ENCODE measurements at regions not wholly inside any gene's neighbourhood (a gene's known extent, or its start where the extent isn't known, plus 50 kb on each side); places are given as distances from the start of the nearest gene placed in this dataset.
"Not testable (repeated sequence)": the region's sequence is repeated elsewhere in the genome, so short reads cannot be mapped to it uniquely, and the experiment has no call there.

GRCh38 chr7:127473409-127473808 lies 80.9 kb upstream of the ZNF800 start:
- no peak for TF ChIP-seq EZH2 (IDR thresholded peaks at IDR 0.05; ENCODE audit: borderline replicate concordance, insufficient read depth, low read depth, low read length, poor library complexity, severe bottlenecking)
- TF ChIP-seq, protein P1, sequence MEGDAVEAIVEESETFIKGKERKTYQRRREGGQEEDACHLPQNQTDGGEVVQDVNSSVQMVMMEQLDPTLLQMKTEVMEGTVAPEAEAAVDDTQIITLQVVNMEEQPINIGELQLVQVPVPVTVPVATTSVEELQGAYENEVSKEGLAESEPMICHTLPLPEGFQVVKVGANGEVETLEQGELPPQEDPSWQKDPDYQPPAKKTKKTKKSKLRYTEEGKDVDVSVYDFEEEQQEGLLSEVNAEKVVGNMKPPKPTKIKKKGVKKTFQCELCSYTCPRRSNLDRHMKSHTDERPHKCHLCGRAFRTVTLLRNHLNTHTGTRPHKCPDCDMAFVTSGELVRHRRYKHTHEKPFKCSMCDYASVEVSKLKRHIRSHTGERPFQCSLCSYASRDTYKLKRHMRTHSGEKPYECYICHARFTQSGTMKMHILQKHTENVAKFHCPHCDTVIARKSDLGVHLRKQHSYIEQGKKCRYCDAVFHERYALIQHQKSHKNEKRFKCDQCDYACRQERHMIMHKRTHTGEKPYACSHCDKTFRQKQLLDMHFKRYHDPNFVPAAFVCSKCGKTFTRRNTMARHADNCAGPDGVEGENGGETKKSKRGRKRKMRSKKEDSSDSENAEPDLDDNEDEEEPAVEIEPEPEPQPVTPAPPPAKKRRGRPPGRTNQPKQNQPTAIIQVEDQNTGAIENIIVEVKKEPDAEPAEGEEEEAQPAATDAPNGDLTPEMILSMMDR (IDR thresholded peaks at IDR 0.05), result peak; percentile 5

GRCh38 chr7:127460077-127460476 lies 67.6 kb upstream of the ZNF800 start:
- Histone ChIP-seq H3K4me1 (ENCODE audit: control insufficient read depth in 2 of 2, insufficient read depth in 2 of 2, low read length in 2 of 2) (no peaks in the 10 kb centered on the region), H3K4me3 (ENCODE audit: control extremely low read depth in 1 of 5, extremely low read depth in 1 of 5, insufficient read depth in 1 of 5, low read depth in 2 of 5, low read length in 4 of 5) (no peak overlapping the region), H3K9ac (ENCODE audit: low read length) (no peak overlapping the region), H3K36me3 (replicated peaks in 1 of 2; ENCODE audit: control extremely low read depth in 1 of 2, control insufficient read depth in 1 of 2, extremely low read depth in 1 of 2, insufficient read depth in 2 of 2, low read length in 1 of 2) (no peaks in the 10 kb centered on the region), H3K27me3 (replicated peaks in 1 of 4; ENCODE audit: control extremely low read depth in 1 of 4, control insufficient read depth in 3 of 4, insufficient read depth in 4 of 4, low read length in 3 of 4) (no peaks in the 10 kb centered on the region), H3K4me2 (replicated peaks; ENCODE audit: low read depth, low read length, poor library complexity, severe bottlenecking) (no peak overlapping the region), H3K79me2 (ENCODE audit: control insufficient read depth, insufficient read depth, low read length) (no peaks in the 10 kb centered on the region), H4K20me1 (ENCODE audit: control insufficient read depth, insufficient read depth, low read length, poor library complexity, severe bottlenecking) (no peaks in the 10 kb centered on the region), H3K9me3 (ENCODE audit: control extremely low read depth in 1 of 3, control insufficient read depth in 2 of 3, insufficient read depth in 1 of 3, low read length in 2 of 3) (peaks cover 0 to 3% (median 0%) of the 10 kb centered on the region in 3 donors), H3K27ac (ENCODE audit: low read length in 2 of 2) (no peak overlapping the region), H2AFZ (ENCODE audit: insufficient read depth, low read depth, low read length, poor library complexity, severe bottlenecking) (no peak overlapping the region)
- intact Hi-C loops (cut with micrococcal nuclease), result no loop called here
- Mint-ChIP-seq H3K4me3 (no peak overlapping the region), H3K4me1 (no peaks in the 10 kb centered on the region), H3K27ac (no peak overlapping the region), H3K27me3 (peaks cover 18% of the 10 kb centered on the region), H3K9me3 (ENCODE audit: insufficient read depth) (no peaks in the 10 kb centered on the region)
- DNase-seq (no peak), ATAC-seq (ENCODE audit: low read depth) (no peak)
- ChIA-PET POLR2A (no interaction called here), CTCF (no interaction called here)
- no peak for TF ChIP-seq EZH2 (IDR thresholded peaks at IDR 0.05; ENCODE audit: borderline replicate concordance, insufficient read depth, low read depth, low read length, poor library complexity, severe bottlenecking)
- TF ChIP-seq, protein P1 (IDR thresholded peaks at IDR 0.05), result no peak

More at GRCh38 chr7:127473409-127473808, 80.9 kb upstream of the ZNF800 start:
- Histone ChIP-seq H4K20me1 (ENCODE audit: control insufficient read depth, insufficient read depth, low read length, poor library complexity, severe bottlenecking) (no peaks in the 10 kb centered on the region), H3K27me3 (replicated peaks in 1 of 4; ENCODE audit: control extremely low read depth in 1 of 4, control insufficient read depth in 3 of 4, insufficient read depth in 4 of 4, low read length in 3 of 4) (peaks cover 0 to 10% (median 2%) of the 10 kb centered on the region in 4 experiments), H3K79me2 (ENCODE audit: control insufficient read depth, insufficient read depth, low read length) (no peaks in the 10 kb centered on the region), H3K4me3 (ENCODE audit: control extremely low read depth in 1 of 5, extremely low read depth in 1 of 5, insufficient read depth in 1 of 5, low read depth in 2 of 5, low read length in 4 of 5) (no peak overlapping the region), H3K36me3 (replicated peaks in 1 of 2; ENCODE audit: control extremely low read depth in 1 of 2, control insufficient read depth in 1 of 2, extremely low read depth in 1 of 2, insufficient read depth in 2 of 2, low read length in 1 of 2) (no peaks in the 10 kb centered on the region), H3K4me1 (ENCODE audit: control insufficient read depth in 2 of 2, insufficient read depth in 2 of 2, low read length in 2 of 2) (no peaks in the 10 kb centered on the region), H3K9ac (ENCODE audit: low read length) (no peak overlapping the region), H3K9me3 (ENCODE audit: control extremely low read depth in 1 of 3, control insufficient read depth in 2 of 3, insufficient read depth in 1 of 3, low read length in 2 of 3) (peaks cover 0 to 3% (median 0%) of the 10 kb centered on the region in 3 donors), H2AFZ (ENCODE audit: insufficient read depth, low read depth, low read length, poor library complexity, severe bottlenecking) (no peak overlapping the region), H3K27ac (ENCODE audit: low read length in 2 of 2) (no peak overlapping the region), H3K4me2 (replicated peaks; ENCODE audit: low read depth, low read length, poor library complexity, severe bottlenecking) (no peak overlapping the region)
- no peaks in the 10 kb centered on the region for H3K4me1 Mint-ChIP-seq
- DNase-seq (no peak), ATAC-seq (ENCODE audit: low read depth) (no peak)
- no peak overlapping the region for H3K4me3 Mint-ChIP-seq
- ChIA-PET POLR2A (no interaction called here), CTCF (no interaction called here)
- H3K27ac Mint-ChIP-seq, result no peak overlapping the region
- WGBS (ENCODE audit: insufficient coverage), result 14% methylated on average over 1 of the region's 1 CpG
- no peaks in the 10 kb centered on the region for H3K9me3 Mint-ChIP-seq (ENCODE audit: insufficient read depth)
- intact Hi-C loops (cut with micrococcal nuclease), result no loop called here
- peaks cover 50% of the 10 kb centered on the region for H3K27me3 Mint-ChIP-seq

DNA sequence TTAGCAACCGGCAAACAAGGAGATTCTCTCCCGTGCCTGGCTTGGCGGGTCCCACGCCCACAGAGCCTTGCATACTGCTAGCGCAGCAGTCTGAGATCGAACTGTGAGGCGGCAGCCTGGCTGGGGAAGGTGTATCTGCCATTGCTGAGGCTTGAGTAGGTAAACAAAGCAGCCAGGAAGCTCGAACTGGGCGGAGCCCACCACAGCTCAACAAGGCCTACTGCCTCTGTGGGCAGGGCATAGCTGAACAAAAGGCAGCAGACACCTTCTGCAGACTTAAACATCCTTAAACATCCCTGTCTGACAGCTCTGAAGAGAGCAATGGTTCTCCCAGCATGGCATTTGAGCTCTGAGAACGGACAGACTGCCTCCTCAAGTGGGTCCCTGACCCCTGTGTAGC lies 58.8 kb upstream of the ZNF800 start:
- Histone ChIP-seq H3K9me3 (ENCODE audit: control extremely low read depth in 1 of 3, control insufficient read depth in 2 of 3, insufficient read depth in 1 of 3, low read length in 2 of 3) (peaks cover 1 to 17% (median 7%) of the 10 kb centered on the region in 3 donors), H3K27me3 (replicated peaks in 1 of 4; ENCODE audit: control extremely low read depth in 1 of 4, control insufficient read depth in 3 of 4, insufficient read depth in 4 of 4, low read length in 3 of 4) (peaks cover 0 to 20% (median 9%) of the 10 kb centered on the region in 4 experiments)
- H3K27ac ChIP-seq (ENCODE audit: low read length in 2 of 2); intact Hi-C loops (cut with micrococcal nuclease); H3K9me3 Mint-ChIP-seq (ENCODE audit: insufficient read depth); ATAC-seq (ENCODE audit: low read depth); H3K4me1 Mint-ChIP-seq; H3K4me3 ChIP-seq (ENCODE audit: control extremely low read depth in 1 of 5, extremely low read depth in 1 of 5, insufficient read depth in 1 of 5, low read depth in 2 of 5, low read length in 4 of 5); H3K79me2 ChIP-seq (ENCODE audit: control insufficient read depth, insufficient read depth, low read length); H2AFZ ChIP-seq (ENCODE audit: insufficient read depth, low read depth, low read length, poor library complexity, severe bottlenecking); H4K20me1 ChIP-seq (ENCODE audit: control insufficient read depth, insufficient read depth, low read length, poor library complexity, severe bottlenecking); H3K4me3 Mint-ChIP-seq; H3K27ac Mint-ChIP-seq; H3K36me3 ChIP-seq (replicated peaks in 1 of 2; ENCODE audit: control extremely low read depth in 1 of 2, control insufficient read depth in 1 of 2, extremely low read depth in 1 of 2, insufficient read depth in 2 of 2, low read length in 1 of 2); DNase-seq; POLR2A ChIA-PET; H3K4me1 ChIP-seq (ENCODE audit: control insufficient read depth in 2 of 2, insufficient read depth in 2 of 2, low read length in 2 of 2); H3K4me2 ChIP-seq (replicated peaks; ENCODE audit: low read depth, low read length, poor library complexity, severe bottlenecking); H3K9ac ChIP-seq (ENCODE audit: low read length): not testable (repeated sequence)
- WGBS (ENCODE audit: insufficient coverage), result 82% methylated on average over 10 of the region's 10 CpGs
- CTCF ChIA-PET, result interaction anchor here (1.0 kb wide), 1 partner anchor 59 kb away, joined by 3 read pairs; the partner anchor contains the start of gene ZNF800
- H3K27me3 Mint-ChIP-seq, result peaks cover 58% of the 10 kb centered on the region

All from B cell (primary cell).